GM10266 (cell line): ENCODE measurements at regions not wholly inside any gene's neighbourhood (a gene's known extent, or its start where the extent isn't known, plus 50 kb on each side); places are given as distances from the start of the nearest gene placed in this dataset.

ENCODE experiments used
- DNase-seq: peaks from one replicate; pipeline ENCODE4 v3.0.0; 2012; ENCODE audit errors: extremely low spot score
- TF ChIP-seq, protein P1 (sequence below): IDR thresholded peaks from 2 replicates; pipeline ENCODE4 v1.5.1; 2012; ENCODE audit warnings: mild to moderate bottlenecking, low read depth; ENCODE audit not compliant: control insufficient read depth, insufficient read depth; ENCODE audit errors: missing control alignments

DNA sequence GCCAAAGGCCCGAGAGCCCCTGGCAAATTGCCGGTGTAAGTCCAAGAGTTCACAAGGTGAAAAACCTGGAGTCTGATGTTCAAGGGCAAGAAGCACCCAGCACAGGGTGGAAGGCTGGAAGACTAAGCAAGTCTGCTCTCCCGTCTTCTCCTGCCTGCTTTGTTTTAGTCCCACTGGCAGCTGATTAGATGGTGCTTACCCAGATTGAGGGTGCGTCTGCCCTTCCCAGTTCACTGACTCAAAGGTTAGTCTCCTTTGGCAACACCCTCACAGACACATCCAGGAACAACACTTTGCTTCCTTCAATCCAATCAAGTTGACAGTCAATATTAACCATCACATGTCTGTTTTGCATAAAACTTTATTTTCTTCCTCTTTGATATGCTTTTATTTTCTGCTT, 157.4 kb downstream of the HS3ST1 start:
- TF ChIP-seq, protein P1, sequence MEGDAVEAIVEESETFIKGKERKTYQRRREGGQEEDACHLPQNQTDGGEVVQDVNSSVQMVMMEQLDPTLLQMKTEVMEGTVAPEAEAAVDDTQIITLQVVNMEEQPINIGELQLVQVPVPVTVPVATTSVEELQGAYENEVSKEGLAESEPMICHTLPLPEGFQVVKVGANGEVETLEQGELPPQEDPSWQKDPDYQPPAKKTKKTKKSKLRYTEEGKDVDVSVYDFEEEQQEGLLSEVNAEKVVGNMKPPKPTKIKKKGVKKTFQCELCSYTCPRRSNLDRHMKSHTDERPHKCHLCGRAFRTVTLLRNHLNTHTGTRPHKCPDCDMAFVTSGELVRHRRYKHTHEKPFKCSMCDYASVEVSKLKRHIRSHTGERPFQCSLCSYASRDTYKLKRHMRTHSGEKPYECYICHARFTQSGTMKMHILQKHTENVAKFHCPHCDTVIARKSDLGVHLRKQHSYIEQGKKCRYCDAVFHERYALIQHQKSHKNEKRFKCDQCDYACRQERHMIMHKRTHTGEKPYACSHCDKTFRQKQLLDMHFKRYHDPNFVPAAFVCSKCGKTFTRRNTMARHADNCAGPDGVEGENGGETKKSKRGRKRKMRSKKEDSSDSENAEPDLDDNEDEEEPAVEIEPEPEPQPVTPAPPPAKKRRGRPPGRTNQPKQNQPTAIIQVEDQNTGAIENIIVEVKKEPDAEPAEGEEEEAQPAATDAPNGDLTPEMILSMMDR = no peak
- no peak for DNase-seq

DNA sequence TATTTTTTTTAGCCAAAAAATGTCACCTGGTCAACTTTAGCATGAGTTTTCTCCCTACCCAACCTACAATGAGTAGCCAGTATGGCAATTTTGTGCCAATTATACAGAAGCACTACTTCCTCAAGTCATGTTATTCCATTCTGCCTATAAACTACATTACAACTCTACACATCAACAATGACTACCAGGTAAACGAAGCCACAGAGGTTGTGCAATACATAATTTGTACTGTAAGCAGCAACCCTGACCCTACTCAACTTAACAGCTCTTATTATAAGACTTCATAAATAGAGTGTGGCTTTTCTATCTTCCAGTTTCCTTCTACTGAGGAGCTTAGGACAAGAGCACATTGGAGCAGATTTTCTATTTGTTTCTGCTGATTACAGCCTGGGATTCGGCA, 160.5 kb downstream of the HS3ST1 start:
- TF ChIP-seq, protein P1 = no peak
- DNase-seq = no peak

DNA sequence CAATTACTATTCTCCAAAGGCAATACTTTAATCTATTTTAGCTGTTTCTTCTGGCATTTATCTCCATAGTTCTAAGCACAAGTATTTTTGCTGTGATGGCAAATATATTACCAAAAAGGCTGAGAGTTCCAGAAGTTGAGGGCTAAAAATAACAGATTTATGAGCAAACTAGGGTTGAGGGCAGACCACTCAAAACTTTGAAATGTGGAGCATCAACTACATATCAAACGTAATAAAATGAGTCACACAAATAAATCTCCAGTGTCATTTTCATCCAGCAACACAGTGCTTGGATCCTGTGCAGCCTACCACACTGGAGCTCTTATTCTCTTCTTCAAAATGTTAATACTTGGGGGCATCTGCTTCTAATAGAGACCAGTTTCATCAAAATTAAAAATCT, 163.9 kb downstream of the HS3ST1 start:
- DNase-seq = no peak
- TF ChIP-seq, protein P1 = no peak

- DNase-seq = no peak
- TF ChIP-seq, protein P1 = no peak
Observed at GRCh38 chr4:11264346-11264745, 164.3 kb downstream of the HS3ST1 start.

- TF ChIP-seq, protein P1 = no peak
- DNase-seq = no peak
Observed at GRCh38 chr4:11263208-11263607, 165.5 kb downstream of the HS3ST1 start.

GRCh38 chr4:11261066-11261850, 167.4 kb downstream of the HS3ST1 start:
- no peak for DNase-seq
- TF ChIP-seq, protein P1 = no peak

GRCh38 chr4:11259837-11260236, 168.9 kb downstream of the HS3ST1 start:
- TF ChIP-seq, protein P1 = no peak

More at GRCh38 chr4:11259837-11260236, 168.9 kb downstream of the HS3ST1 start:
- no peak for DNase-seq
